Peyer's patch (tissue), 4 donors: ENCODE measurements at regions not wholly inside any gene's neighbourhood (a gene's known extent, or its start where the extent isn't known, plus 50 kb on each side); places are given as distances from the start of the nearest gene placed in this dataset.

ENCODE experiments used
- CTCF ChIP-seq, 6 experiments: fragments of 450-650 bp in 4 of 6; fragments of 200-600 bp in 2 of 6; sonication (generic) in 1 of 6; IDR thresholded peaks; one replicate each; pipeline ENCODE4 v1.5.1; 2017 to 2019; ENCODE audit warnings: antibody characterized with exemption in 6 of 6, mild to moderate bottlenecking in 3 of 6, moderate library complexity in 1 of 6
- POLR2A ChIP-seq, 2 donors: fragments of 450-650 bp; IDR thresholded peaks; one replicate each; pipeline ENCODE4 v1.5.1; 2017; ENCODE audit warnings: antibody characterized with exemption in 2 of 2, mild to moderate bottlenecking in 2 of 2, moderate library complexity in 2 of 2

- no peak for TF ChIP-seq CTCF (IDR thresholded peaks at IDR 0.05)
- no peak for TF ChIP-seq POLR2A (IDR thresholded peaks at IDR 0.05)
Observed at GRCh38 chrX:80334583-80334982, 85.7 kb upstream of the TENT5D start.
